HG03378 (cell line): ENCODE measurements at regions not wholly inside any gene's neighbourhood (a gene's known extent, or its start where the extent isn't known, plus 50 kb on each side); places are given as distances from the start of the nearest gene placed in this dataset.
A peak's percentile ranks its signal among the peaks of the same experiment; 100 is the strongest.

Experiments
- ATAC-seq: cut with Tn5 transposase; IDR thresholded peaks from one replicate; pipeline ENCODE4 v1.9.1; 2021; ENCODE audit warnings: mild to moderate bottlenecking, moderate library complexity; ENCODE audit not compliant: unreplicated experiment

DNA sequence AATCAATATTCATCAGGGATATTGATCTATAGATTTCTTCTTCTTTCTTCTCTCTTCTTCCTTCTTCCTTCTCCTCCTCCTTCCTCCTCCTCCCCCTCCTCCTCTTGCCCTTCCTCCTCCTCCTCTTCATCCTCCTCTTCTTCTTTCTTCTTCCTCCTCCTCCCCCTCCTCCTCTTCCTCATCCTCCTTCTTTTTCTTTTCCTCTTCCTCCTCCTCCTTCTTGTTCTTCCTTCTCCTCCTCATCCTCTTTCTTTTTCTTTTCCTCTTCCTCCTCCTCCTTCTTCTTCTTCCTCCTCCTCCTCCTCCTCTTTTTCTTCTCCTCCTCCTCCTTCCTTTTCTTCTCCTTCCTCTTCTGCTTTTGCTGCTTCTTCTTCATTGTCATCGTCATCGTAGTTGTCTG lies 52.4 kb upstream of the SERINC1 start:
- ATAC-seq, result no peak

DNA sequence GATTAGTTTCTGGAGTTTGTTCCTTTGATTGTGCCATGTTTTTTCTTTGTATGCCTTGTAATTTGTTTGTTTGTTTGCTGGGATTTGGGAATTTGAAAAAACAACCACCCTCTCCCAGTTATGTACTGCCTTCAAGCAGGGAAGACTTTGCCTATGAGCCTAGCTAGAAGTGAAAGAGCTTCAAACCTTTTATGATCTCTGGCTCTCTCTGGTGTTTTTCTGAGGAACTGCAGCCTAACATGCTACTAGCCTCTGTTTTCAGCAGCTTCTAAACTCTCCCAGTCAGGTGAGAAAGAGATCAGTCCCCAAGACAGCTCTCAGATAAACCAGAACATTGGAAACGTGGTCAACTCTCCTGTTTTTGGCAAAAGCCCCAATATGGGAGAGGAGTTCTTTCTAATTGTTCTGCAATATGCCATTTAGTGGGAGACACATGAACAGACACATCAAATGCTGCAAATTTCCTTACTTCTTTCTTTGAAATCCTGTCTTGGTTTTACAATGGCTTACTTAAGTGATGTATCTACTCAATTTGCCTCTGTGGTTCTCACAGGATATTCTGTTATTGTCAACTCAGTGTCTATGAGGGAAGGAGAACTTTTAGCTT lies 58.9 kb upstream of the SERINC1 start:
- peak; percentile 97 for ATAC-seq

DNA sequence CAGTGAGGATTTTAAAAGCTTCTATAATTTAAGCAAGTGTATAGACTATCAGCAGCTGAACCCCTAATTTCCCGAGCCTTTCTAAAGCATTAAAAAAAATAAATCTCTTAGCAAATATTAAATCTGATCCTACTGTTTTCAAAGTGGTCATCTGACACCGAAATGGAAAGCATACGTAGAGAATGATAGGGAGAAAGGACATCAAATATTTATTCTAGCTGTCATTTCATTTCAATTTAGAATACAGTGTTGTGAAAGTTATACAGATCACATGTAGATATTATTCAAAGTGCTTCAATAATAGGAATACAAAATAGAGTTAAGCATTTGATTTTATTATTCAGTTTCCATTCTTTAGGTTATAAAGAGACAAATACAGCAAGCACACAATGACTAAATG lies 61.9 kb upstream of the PKIB start:
- ATAC-seq, result no peak

DNA sequence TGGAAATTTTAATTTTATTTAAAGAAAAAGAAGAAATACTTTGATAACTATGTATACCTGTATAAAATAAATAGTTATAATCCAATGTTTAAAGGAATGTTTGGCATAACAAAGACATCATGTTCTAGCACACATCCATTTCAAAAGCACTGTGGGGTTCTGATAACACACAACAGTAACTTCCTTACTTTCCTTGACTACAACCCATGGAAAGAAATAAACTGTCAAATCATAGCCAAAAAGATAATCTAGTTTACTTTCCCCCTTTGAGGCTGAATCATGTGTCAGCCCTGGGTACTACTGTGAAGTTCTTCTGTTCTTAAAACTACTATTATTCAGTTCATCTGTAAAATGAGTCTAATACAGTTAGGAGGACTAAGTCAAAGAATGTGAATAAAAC lies 61.4 kb upstream of the PKIB start:
- ATAC-seq, result no peak

DNA sequence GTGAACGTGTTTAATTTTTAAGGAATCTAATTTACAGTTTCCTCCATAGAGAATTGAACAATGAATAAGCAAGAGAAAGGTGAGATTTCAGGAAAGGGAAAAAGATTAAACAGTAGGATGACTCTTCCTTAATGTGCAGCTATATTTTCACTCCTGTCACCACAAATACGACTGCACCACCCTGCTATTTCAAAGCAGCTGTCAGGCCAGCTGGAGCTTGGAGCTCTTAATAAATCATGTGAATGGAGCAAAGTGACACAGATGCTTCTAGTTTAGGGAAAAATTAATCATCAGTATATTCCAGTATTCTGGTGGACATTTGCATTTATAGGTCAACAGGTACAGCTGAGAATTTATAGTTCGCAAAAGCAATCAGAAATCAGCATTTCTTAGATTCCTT lies 56.5 kb upstream of the PKIB start:
- ATAC-seq, result no peak

DNA sequence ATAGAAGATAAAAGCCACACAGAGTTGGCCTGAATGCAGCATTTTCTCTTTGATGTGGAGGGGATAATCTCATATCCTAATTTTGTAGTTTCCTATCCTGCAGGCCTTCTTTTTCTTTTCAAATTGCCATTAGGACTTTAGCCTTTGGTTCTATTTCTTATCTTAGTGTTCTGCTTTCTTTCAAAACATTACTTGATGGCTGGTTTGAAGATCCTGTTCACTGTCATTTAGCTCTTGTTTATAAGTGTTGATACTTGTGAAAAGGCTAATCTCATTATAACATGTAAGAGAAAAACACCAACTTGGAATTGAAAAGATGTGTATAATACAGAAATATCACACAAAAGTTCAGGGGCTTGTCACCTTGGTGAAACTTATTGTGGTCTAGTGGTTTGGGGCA lies 54.6 kb upstream of the PKIB start:
- ATAC-seq, result no peak

DNA sequence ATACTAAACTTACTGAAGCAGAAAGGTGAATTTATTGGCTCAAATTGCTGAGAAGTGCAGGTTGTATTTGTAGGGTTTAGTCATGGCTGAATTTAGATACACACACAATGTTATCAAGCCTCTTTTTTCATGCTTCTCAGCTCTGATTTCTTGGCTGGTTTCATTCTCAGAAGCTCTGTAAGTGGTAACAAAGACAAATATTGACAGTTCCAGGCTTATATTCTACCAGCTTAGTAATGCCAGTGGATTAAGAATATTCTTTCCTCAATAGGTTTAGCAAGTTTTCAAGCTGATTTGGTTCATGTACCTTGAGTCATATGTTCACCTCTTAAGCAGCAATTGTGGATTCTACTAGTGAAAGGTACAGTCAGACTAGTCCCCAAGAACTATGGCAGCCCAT lies 52.1 kb upstream of the PKIB start:
- no peak for ATAC-seq
